HG03095 (cell line): ENCODE measurements at regions not wholly inside any gene's neighbourhood (a gene's known extent, or its start where the extent isn't known, plus 50 kb on each side); places are given as distances from the start of the nearest gene placed in this dataset.

Experiments used
- ATAC-seq: cut with Tn5 transposase; IDR thresholded peaks from one replicate; pipeline ENCODE4 v1.9.1; 2021; ENCODE audit warnings: moderate library complexity; ENCODE audit not compliant: unreplicated experiment

GRCh38 chr5:135236228-135236907, 162.7 kb downstream of the MACROH2A1 start:
- ATAC-seq: no peak

GRCh38 chr5:135235551-135236227, 163.3 kb downstream of the MACROH2A1 start:
- no peak for ATAC-seq

- no peak for ATAC-seq
These were observed 164.2 kb downstream of the MACROH2A1 start for GRCh38 chr5:135234666-135235401.

DNA sequence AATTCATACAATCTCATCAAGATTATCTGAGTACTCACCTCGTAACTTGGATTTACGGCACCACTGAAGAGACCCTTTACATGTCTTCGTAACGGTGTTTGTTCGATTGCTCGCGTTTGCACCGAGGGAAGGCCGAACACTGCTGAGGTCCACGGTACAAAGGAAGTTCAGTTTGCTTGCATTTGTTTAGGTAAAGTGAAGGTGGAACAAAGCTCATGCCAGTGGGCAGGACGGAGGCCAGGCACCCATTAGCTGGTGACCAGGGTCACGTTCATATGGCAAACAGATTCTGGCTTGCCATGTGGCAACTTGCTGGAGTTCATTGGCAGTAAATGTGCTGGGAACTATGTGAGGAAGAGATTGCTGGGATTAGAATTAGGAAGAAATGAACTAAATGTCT, 164.8 kb downstream of the MACROH2A1 start:
- ATAC-seq: no peak

- ATAC-seq: no peak
These were observed 165.6 kb downstream of the MACROH2A1 start for GRCh38 chr5:135233477-135233876.

DNA sequence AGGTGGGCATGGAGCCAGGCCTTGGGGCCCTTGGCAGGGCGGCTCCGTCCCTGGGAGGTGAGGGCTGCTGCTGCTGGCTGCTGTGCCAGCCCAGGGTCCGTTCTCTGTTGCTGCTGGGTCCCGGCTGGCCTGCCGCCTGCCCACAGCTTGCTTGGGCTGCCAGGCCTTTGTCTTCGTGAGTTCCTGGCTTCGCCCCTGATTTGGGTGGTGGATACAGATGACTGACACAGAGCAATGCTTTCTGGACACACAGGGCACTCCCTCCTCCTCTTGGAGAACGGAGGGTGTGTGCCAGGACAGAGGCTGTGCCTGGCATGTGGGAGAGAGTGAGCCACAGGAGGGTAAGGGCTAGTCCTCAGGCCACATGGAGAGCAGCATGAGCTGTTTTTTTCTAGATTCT, 166.1 kb downstream of the MACROH2A1 start:
- no peak for ATAC-seq

- ATAC-seq: no peak
These were observed 167.7 kb downstream of the MACROH2A1 start for GRCh38 chr5:135231289-135231688.

DNA sequence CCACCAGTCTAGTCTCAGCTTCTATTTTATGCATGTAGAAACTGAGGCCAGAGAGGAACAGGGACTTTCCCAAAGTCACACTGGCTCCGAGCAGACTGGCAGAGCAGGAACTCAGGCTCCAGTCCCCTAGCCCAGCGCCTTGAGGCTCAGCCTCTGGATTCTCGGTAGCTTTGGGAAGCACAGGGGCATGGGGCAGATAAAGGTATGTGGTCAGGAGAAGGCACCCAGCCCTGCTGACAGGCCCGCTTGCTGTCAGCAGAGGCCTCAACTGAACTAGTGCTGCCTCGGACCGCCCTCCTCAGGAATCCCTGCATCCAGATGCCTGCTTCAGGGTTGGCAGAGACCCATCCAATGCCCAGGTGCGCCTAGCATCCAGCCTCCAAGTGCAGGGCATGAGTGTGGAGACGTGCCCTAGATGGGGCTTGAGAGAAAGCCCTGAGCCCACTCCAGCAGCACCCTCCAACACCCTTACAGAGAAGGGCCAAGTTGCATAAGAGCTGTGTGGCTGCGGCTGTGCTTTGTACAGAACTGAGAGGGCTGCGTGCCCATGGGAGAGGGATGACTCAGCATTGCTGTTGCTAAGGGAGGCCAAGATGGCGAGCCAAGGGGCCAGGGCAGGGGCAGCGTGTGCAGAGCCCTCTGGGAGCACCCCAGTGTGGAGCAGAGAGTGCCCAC, 168.6 kb downstream of the MACROH2A1 start:
- ATAC-seq: no peak

DNA sequence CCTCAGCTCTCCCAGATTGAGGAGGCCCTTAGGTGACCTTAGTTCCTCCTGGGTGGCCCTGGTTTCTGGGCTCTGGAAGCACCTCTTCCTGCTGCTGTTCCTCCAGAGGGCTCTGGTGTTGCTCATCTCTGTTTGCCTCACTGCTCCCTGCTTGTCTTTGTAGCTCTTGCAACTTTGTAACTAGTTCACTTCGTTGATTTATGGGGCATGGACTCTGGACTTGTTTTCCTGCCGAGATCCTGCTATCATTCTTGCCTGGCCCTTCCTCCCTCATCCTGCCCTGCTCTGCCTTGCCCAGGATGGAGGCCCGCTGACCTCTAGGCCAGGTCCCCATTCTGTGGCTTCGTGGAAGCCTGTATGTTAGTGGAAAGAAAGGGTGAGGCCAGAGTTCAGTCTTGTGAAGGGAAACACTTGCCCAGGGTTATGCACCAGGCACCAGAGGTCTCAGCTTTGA, 169.3 kb downstream of the MACROH2A1 start:
- no peak for ATAC-seq

DNA sequence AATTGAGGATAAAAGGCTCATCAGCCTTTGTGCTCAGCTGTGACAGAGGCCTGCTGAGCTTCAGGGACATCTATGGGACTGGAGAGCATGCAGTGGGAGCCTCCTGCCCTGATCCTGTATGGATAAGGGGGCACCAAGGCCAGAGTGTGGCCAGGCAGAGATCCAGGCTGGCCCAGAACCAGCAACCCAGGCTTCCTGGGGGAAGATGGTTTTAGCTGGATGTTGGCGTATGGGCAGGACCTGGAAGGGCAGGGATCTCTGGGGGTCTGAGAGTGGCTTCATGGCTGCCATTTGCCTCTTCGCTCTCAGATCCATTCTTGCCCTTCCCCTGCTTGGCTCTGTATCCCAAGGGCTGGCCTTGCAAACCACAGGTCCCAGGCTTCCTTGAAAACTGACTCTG, 169.9 kb downstream of the MACROH2A1 start:
- no peak for ATAC-seq

DNA sequence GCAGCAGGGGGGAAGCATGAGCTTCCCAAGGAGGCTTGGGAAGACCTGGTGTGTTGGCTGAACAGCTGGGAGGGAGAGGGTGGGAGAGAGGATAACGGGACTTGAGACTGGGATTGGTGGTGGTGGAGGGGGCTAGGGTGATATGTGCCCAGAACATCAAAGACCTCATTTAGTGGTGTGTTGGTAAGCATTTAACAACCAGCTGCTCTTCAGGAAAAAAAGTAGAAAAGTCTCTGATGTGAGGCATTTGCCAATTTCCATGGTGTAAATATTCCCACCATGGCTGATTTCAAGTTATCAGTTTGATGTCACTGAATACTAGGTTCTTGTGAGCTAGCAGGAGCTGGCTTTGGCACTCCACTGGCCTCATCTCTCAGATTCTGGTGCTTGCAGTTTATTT, 170.8 kb downstream of the MACROH2A1 start:
- ATAC-seq: no peak

- no peak for ATAC-seq
These were observed 171.7 kb downstream of the MACROH2A1 start for GRCh38 chr5:135227064-135228022.

DNA sequence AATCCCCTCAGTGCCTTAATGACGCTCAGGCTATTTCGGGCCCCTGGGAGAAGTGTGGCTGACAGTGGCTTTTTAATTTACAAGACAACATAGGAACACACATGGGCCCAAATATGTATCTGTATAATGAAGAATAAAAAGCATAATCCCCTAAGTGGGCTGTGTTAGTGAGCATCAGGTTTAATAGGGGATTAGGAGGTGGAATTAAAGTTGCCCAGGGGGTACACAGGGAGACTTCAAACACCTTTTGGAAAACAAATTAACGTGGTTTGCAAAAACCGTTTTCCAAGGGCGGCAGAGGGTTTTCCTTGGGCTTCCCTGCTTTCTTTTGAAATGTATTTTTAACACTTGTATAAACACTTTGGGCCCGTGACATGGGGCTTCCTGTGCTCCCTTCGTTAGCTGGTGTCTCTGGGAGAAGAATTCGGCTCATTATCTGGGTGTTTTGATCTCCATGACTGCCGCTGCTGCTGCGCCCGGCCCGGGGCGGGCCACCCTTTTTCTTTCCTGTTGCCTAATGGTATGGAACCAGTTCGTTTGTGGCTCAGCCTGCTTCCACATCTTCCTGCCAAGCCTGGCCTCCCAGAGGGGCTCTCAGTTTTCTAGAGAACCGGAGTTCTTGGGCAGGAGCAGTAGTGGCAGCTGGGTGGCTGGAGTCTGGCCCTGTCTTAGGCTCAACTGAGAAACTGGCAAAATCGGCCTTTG, 173.0 kb downstream of the MACROH2A1 start:
- no peak for ATAC-seq

- no peak for ATAC-seq
These were observed 175.0 kb downstream of the MACROH2A1 start for GRCh38 chr5:135223891-135224625.

GRCh38 chr5:135223404-135223803, 175.6 kb downstream of the MACROH2A1 start:
- ATAC-seq: no peak

GRCh38 chr5:135222771-135223170, 176.3 kb downstream of the MACROH2A1 start:
- no peak for ATAC-seq

GRCh38 chr5:135222171-135222681, 176.8 kb downstream of the MACROH2A1 start:
- no peak for ATAC-seq

- no peak for ATAC-seq
These were observed 177.3 kb downstream of the MACROH2A1 start for GRCh38 chr5:135221696-135222095.

DNA sequence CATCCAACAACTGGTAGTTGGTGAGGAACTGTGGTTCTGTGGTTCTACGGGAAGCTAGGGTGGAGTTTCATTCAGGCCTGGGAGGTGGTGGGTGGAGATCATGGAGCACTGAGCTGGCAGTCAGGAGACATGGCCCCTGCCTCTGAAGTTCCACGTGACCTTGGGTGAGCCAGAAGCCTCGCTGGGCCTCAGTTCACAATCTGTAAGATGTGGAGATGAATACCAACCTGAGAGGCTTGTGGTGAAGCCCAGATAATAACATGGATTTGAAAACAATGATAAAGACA, 177.9 kb downstream of the MACROH2A1 start:
- no peak for ATAC-seq
